Right lobe of liver (tissue), 6 donors: ENCODE measurements at regions not wholly inside any gene's neighbourhood (a gene's known extent, or its start where the extent isn't known, plus 50 kb on each side); places are given as distances from the start of the nearest gene placed in this dataset.

Experiments
- ATAC-seq, 4 donors: fragments of 200-7000 bp; cut with Tn5 transposase; one replicate each; pipeline ENCODE4 v1.9.1; 2020; ENCODE audit warnings: mild to moderate bottlenecking in 4 of 4, moderate library complexity in 4 of 4
- DNase-seq, 3 donors: peaks; one replicate each; pipeline ENCODE4 v3.0.0-alpha.2; 2020
- H3K27ac ChIP-seq, 3 donors: fragments of 200-600 bp; one replicate each; pipeline ENCODE4 v1.8.0; 2022
- H3K27me3 ChIP-seq, 2 donors: fragments of 200-600 bp; one replicate each; pipeline ENCODE4 v1.8.0; 2022
- H3K36me3 ChIP-seq, 4 donors: fragments of 200-600 bp; sonication (generic) in 1 of 4; one replicate each; pipeline versions ENCODE4 v1.5.1 to v1.8.0; 2017 to 2022; ENCODE audit warnings: control low read depth in 1 of 4
- H3K4me1 ChIP-seq, 4 donors: fragments of 200-600 bp; sonication (generic) in 1 of 4; one replicate each; pipeline versions ENCODE4 v1.5.1 to v1.8.0; 2017 to 2022; ENCODE audit warnings: control low read depth in 1 of 4
- H3K4me3 ChIP-seq, 3 donors: fragments of 200-600 bp; one replicate each; pipeline ENCODE4 v1.8.0; 2022
- H3K9me3 ChIP-seq, 4 donors: fragments of 200-600 bp; sonication (generic) in 1 of 4; one replicate each; pipeline versions ENCODE4 v1.5.1 to v1.8.0; 2017 to 2022; ENCODE audit warnings: control low read depth in 1 of 4
- POLR2A ChIP-seq: fragments of 450-650 bp; IDR thresholded peaks from one replicate; pipeline ENCODE4 v1.6.1; 2017; ENCODE audit warnings: antibody characterized with exemption, mild to moderate bottlenecking
- WGBS: methylation state at CpG from one replicate; pipeline ENCODE4 v1.1.6; 2018; ENCODE audit warnings: low coverage, low lambda C conversion rate; ENCODE audit not compliant: insufficient coverage; ENCODE audit errors: missing lambda C conversion rate; 5-methylcytosine and 5-hydroxymethylcytosine counted together
- intact Hi-C, 2 donors: fragments of 100-400 bp; cut with DNase I; formaldehyde crosslinking; loops; one replicate each; pipeline versions ENCODE4 v1.11.2 to v1.14.1; 2022
- TF ChIP-seq, protein P1 (sequence below), 4 donors: fragments of 200-600 bp in 3 of 4; fragments of 450-650 bp in 1 of 4; IDR thresholded peaks; one replicate each; pipeline versions ENCODE4 v1.5.1 to v1.8.0; 2016 to 2022; ENCODE audit warnings: antibody characterized with exemption in 4 of 4, mild to moderate bottlenecking in 2 of 4
- donor health status: DM: no; HTN: yes; CAD: no.
- donor health status: DM: no; HTN: no; CAD: no.
- donor health status: DM: no; HTN: no; CAD: no.
- donor health status: DM: no; HTN: yes; CAD: no.
- donor health status: DM: no; HTN: yes; CAD: no.

DNA sequence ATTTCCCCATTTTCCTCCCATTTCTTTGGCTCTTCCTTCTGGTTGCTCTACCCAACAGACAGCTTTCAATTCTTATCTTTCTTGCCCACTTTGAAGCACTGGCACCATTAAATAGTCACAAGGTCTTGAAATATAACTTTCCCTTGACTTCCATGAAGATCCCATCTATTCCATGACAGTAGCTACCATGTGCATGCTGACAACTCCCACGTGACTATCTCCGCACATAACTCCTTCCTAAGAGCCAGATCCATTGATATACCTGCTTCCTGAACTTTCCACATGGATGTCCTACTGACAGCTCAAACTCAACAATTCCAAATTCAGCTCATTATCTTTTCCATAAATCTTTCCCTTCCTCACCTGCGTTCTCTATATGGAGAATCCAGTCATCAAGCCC lies 101.4 kb downstream of the RIN2 start:
- H3K9me3 ChIP-seq: no peaks in the 10 kb centered on the region
- no peak overlapping the region for H3K27ac ChIP-seq
- H3K4me1 ChIP-seq: peaks cover 0 to 29% (median 3%) of the 10 kb centered on the region in 4 donors
- no peaks in the 10 kb centered on the region for H3K27me3 ChIP-seq
- no peak for DNase-seq
- ATAC-seq: no peak
- intact Hi-C loops: no loop called here
- TF ChIP-seq, protein P1, sequence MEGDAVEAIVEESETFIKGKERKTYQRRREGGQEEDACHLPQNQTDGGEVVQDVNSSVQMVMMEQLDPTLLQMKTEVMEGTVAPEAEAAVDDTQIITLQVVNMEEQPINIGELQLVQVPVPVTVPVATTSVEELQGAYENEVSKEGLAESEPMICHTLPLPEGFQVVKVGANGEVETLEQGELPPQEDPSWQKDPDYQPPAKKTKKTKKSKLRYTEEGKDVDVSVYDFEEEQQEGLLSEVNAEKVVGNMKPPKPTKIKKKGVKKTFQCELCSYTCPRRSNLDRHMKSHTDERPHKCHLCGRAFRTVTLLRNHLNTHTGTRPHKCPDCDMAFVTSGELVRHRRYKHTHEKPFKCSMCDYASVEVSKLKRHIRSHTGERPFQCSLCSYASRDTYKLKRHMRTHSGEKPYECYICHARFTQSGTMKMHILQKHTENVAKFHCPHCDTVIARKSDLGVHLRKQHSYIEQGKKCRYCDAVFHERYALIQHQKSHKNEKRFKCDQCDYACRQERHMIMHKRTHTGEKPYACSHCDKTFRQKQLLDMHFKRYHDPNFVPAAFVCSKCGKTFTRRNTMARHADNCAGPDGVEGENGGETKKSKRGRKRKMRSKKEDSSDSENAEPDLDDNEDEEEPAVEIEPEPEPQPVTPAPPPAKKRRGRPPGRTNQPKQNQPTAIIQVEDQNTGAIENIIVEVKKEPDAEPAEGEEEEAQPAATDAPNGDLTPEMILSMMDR (IDR thresholded peaks at IDR 0.05): no peak
- no peak for TF ChIP-seq POLR2A
- H3K4me3 ChIP-seq: no peak overlapping the region
- 91% methylated on average over 3 of the region's 3 CpGs for WGBS
- no peaks in the 10 kb centered on the region for H3K36me3 ChIP-seq

GRCh38 chr20:19860737-19861136 lies 102.7 kb downstream of the RIN2 start:
- DNase-seq (no peak), ATAC-seq (peak in 3 of 4 donors; percentile 39 to 75 (median 62))
- H3K27me3 ChIP-seq: no peaks in the 10 kb centered on the region
- intact Hi-C loops: no loop called here
- H3K36me3 ChIP-seq: no peaks in the 10 kb centered on the region
- WGBS: 27% methylated on average over 2 of the region's 2 CpGs
- H3K9me3 ChIP-seq: no peaks in the 10 kb centered on the region
- TF ChIP-seq POLR2A: no peak
- TF ChIP-seq, protein P1 (IDR thresholded peaks at IDR 0.05): no peak
- H3K4me1 ChIP-seq: peaks cover 0 to 42% (median 7%) of the 10 kb centered on the region in 4 donors
- peak overlapping the region in 1 of 3 donors; percentile 20 for H3K27ac ChIP-seq
- no peak overlapping the region for H3K4me3 ChIP-seq

DNA sequence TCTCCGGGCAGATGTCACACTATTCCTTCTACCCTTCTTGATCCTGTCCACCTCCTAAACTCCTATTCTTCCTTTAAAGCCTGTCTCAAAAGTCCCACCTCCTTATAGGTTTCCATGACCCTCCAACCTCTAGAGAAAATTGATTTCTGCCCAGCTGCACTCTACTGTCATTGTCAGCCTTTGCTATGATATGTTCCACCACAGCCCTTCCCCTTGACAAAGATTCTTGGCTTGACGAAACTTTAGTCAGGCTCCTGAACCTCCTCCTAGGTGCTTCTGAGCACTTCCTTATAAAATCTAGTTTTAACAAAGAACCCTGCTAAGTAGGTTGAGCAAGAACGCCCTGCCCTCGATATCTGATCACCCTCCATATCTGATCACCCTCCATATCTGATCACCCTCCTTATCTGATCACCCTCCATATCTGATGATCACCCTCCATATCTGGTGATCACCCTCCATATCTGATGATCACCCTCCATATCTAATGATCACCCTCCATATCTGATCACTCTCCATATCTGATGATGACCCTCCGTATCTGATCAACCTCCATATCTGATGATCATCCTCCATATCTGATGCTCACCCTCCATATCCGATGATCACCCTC lies 103.2 kb downstream of the RIN2 start:
- peaks cover 0 to 47% (median 7%) of the 10 kb centered on the region in 4 donors for H3K4me1 ChIP-seq
- no peak for ATAC-seq
- H3K27ac ChIP-seq: peak overlapping the region in 1 of 3 donors; percentile 20
- 81% methylated on average over 6 of the region's 6 CpGs for WGBS
- DNase-seq: no peak
- TF ChIP-seq, protein P1 (IDR thresholded peaks at IDR 0.05): no peak
- no peak for TF ChIP-seq POLR2A
- H3K27me3 ChIP-seq: no peaks in the 10 kb centered on the region
- intact Hi-C loops: no loop called here
- no peaks in the 10 kb centered on the region for H3K36me3 ChIP-seq
- no peaks in the 10 kb centered on the region for H3K9me3 ChIP-seq
- no peak overlapping the region for H3K4me3 ChIP-seq

- peak in 1 of 3 donors; percentile 58 for DNase-seq
- H3K4me1 ChIP-seq: peaks cover 0 to 47% (median 7%) of the 10 kb centered on the region in 4 donors
- 11% methylated on average over 3 of the region's 3 CpGs for WGBS
- peak; percentile 86 to 92 (median 92) for ATAC-seq
- no peak for TF ChIP-seq POLR2A
- TF ChIP-seq, protein P1 (IDR thresholded peaks at IDR 0.05): no peak
- no peak overlapping the region for H3K4me3 ChIP-seq
- H3K9me3 ChIP-seq: no peaks in the 10 kb centered on the region
- H3K27ac ChIP-seq: peak overlapping the region in 1 of 3 donors; percentile 55
- intact Hi-C loops: no loop called here
- H3K27me3 ChIP-seq: no peaks in the 10 kb centered on the region
- no peaks in the 10 kb centered on the region for H3K36me3 ChIP-seq
Observed at GRCh38 chr20:19864130-19864529, 106.1 kb downstream of the RIN2 start.
